ENCODE measurements at regions not wholly inside any gene's neighbourhood (a gene's known extent, or its start where the extent isn't known, plus 50 kb on each side); places are given as distances from the start of the nearest gene placed in this dataset.

DNA sequence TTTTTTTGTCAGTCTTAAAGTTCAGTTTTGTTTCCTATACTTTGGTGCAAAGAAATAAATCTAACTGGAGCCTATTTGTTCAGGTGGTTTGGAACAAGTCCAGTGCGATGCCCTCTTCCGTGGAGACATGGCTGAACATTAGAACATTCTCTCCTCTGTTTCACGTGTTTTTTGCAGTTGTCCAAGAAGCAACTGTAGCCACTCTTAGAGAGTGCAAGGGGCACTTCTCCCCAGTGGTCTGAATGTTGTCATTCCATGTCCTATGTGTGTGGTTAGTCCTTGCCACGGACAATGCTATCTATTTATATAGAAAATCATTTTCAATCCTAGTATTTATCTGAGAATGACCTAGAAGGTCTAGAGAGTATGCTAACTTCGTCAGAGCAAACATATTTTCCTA lies 1232.5 kb upstream of the SEL1L start:
- no peak overlapping the region for H3K4me3 ChIP-seq (ENCODE audit: low read length)
- TF ChIP-seq, protein P1, sequence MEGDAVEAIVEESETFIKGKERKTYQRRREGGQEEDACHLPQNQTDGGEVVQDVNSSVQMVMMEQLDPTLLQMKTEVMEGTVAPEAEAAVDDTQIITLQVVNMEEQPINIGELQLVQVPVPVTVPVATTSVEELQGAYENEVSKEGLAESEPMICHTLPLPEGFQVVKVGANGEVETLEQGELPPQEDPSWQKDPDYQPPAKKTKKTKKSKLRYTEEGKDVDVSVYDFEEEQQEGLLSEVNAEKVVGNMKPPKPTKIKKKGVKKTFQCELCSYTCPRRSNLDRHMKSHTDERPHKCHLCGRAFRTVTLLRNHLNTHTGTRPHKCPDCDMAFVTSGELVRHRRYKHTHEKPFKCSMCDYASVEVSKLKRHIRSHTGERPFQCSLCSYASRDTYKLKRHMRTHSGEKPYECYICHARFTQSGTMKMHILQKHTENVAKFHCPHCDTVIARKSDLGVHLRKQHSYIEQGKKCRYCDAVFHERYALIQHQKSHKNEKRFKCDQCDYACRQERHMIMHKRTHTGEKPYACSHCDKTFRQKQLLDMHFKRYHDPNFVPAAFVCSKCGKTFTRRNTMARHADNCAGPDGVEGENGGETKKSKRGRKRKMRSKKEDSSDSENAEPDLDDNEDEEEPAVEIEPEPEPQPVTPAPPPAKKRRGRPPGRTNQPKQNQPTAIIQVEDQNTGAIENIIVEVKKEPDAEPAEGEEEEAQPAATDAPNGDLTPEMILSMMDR (conservative IDR thresholded peaks at IDR 0.05; ENCODE audit: low read length) = no peak
- DNase-seq (ENCODE audit: low read depth) = no peak

DNA sequence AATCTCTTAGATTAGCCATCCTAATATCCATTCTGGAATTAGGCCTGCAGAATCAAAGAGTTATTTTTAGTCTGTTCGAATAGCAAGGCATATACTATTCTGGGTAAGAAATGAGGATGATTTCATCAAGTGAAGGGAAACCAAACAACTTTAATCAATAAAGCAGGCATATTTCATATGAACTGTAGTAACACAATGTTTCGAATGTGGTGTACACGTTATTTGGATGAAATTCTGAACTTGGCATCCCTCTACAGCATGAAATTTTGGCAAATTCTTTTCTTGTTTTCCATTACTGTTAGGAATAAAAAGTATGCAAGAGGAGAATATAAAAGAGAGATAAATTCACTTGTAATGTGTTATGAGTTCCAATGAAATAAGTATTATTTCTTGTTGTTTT lies 1233.3 kb upstream of the SEL1L start:
- no peak overlapping the region for H3K4me3 ChIP-seq (ENCODE audit: low read length)
- TF ChIP-seq, protein P1 (conservative IDR thresholded peaks at IDR 0.05; ENCODE audit: low read length) = no peak
- DNase-seq (ENCODE audit: low read depth) = no peak

DNA sequence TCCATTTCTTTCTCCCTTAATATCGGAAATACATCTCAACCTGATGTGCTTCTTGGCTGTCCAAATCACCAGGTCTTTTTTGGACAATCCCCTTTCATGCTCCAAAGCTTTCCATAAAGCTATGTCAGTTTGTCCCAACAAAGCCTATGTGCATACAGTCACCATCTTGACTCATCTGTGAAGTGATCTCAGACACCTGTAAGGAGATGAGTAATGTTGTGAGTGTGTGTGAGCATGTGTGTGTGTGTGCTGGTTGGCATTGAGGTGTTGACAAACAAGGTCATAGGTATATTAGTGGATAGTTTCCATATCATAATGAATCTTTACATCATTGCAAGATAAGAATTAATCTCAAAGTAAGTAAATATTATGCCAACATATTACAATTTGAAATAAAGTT lies 1243.3 kb upstream of the SEL1L start:
- no peak for DNase-seq (ENCODE audit: low read depth)
- no peak overlapping the region for H3K4me3 ChIP-seq (ENCODE audit: low read length)
- TF ChIP-seq, protein P1 (conservative IDR thresholded peaks at IDR 0.05; ENCODE audit: low read length) = no peak

DNA sequence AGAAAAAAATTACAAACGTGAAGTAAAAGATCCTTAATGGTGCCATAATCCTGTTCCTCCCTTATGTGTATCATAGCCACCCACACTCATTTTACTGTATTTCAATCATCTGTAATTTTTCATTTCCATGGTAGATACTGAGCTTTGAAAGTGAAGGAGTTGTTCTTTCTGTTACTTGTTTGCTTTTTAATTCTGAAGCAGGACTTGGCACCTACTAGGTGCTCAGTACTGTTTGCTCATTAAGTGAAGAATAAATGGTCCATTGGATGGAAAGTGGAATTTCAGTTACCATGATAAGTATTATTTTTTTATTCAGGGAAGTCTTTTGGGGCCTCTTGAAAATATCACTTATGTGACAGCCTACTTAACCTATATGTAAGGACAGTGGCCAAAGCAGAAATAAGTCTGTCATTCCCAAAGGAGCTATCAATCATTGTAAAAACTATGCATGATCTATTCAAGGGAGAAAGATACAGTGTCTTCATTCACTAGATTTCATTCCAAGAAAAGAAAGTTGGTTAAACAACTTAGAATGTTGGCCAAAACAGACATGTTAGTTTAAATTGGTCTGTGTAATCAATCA lies 1244.4 kb upstream of the SEL1L start:
- TF ChIP-seq, protein P1 (conservative IDR thresholded peaks at IDR 0.05; ENCODE audit: low read length) = no peak
- DNase-seq (ENCODE audit: low read depth) = no peak
- H3K4me3 ChIP-seq (ENCODE audit: low read length) = no peak overlapping the region

DNA sequence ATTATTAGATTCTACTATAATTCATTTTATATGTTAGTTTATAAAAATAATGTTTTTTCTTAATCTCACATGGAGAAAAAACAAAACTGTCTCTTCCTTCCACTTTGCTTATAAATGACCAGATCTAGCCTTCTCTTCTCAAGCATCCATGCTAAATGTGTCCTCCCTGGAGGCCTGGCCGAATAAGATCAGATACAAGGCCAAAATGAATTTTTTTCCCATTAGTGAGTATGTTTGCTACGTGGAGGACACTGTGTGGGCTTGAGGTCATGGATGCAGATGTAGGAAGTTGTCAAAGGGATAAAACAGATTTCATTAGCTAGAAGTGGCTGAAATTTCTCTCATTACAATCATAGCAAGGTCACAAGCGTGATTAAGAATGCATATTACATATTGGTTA lies 1244.9 kb upstream of the SEL1L start:
- TF ChIP-seq, protein P1 (conservative IDR thresholded peaks at IDR 0.05; ENCODE audit: low read length) = no peak
- no peak overlapping the region for H3K4me3 ChIP-seq (ENCODE audit: low read length)
- no peak for DNase-seq (ENCODE audit: low read depth)

DNA sequence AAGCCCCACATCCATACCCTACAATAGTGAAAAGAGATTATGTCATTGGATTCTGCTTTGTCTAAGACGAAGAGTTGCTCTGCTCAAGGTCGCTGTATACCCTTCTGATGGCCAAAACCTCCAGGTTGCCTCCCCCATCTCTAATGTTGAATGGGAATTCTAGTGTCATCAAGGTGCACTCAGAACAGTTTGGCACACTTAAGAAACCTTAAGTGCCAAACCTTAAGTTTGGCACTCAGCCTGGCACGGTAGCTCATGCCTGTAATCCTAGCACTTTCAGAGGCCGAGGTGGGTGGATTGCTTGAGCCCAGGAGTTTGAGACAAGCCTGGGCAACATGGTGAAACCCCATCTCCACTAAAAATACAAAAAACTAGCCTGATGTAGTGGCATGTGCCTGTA lies 1245.6 kb upstream of the SEL1L start:
- TF ChIP-seq, protein P1 (conservative IDR thresholded peaks at IDR 0.05; ENCODE audit: low read length) = no peak
- no peak for DNase-seq (ENCODE audit: low read depth)
- no peak overlapping the region for H3K4me3 ChIP-seq (ENCODE audit: low read length)

DNA sequence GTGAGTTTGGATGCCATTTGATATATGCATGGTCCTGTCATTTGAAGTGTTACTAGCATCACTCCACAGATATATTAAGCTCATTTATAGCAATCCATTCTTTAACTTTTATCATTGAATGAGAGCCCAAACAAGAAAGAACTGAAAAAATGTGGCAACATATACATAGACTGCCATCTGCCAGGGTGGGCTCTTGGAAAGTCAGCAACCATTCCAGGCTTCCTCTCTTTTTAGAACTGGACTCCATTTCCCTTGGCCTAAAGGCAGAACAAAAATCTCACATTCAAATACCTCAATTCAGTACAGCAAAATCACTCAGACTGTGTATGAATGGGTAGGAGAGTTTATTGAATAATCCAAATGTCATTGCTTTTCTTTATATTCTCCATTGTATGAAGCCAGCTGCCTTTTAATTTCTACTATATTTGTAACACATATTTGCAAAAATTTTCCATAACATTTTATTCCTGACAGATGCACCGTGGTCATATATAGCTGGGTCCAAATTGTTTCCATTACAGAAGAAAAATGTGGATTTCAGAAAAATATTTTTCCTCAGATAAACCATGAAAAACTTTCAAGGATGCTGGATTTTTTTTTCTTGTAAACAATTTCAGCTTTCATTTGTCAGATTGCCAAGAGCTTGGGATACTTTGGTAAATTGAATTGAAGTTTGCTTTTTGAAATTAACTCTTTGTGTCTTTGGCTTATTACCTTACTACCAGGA lies 1252.3 kb upstream of the SEL1L start:
- no peak for DNase-seq (ENCODE audit: low read depth)
- H3K4me3 ChIP-seq (ENCODE audit: low read length) = no peak overlapping the region
- TF ChIP-seq, protein P1 (conservative IDR thresholded peaks at IDR 0.05; ENCODE audit: low read length) = no peak
